OCI-LY7 (cell line): ENCODE measurements at regions not wholly inside any gene's neighbourhood (a gene's known extent, or its start where the extent isn't known, plus 50 kb on each side); places are given as distances from the start of the nearest gene placed in this dataset.

Experiments
- CTCF ChIP-seq: fragments of 200-600 bp; sonication (generic); conservative IDR thresholded peaks from 2 replicates; pipeline ENCODE4 v1.5.1; 2014; ENCODE audit warnings: mild to moderate bottlenecking, antibody characterized with exemption, low read length, moderate library complexity, mixed read lengths
- EZH2phosphoT487 ChIP-seq: fragments of 200-600 bp; sonication (generic); IDR thresholded peaks from 2 replicates; pipeline ENCODE4 v1.6.1; 2018; ENCODE audit warnings: low read depth, borderline replicate concordance, mild to moderate bottlenecking, mixed run types, antibody characterized with exemption, low read length, moderate library complexity, mixed read lengths

GRCh38 chr18:22109535-22109934, 59.9 kb upstream of the GATA6 start:
- TF ChIP-seq CTCF: no peak
- no peak for TF ChIP-seq EZH2phosphoT487
